ENCODE measurements at regions not wholly inside any gene's neighbourhood (a gene's known extent, or its start where the extent isn't known, plus 50 kb on each side); places are given as distances from the start of the nearest gene placed in this dataset.

DNA sequence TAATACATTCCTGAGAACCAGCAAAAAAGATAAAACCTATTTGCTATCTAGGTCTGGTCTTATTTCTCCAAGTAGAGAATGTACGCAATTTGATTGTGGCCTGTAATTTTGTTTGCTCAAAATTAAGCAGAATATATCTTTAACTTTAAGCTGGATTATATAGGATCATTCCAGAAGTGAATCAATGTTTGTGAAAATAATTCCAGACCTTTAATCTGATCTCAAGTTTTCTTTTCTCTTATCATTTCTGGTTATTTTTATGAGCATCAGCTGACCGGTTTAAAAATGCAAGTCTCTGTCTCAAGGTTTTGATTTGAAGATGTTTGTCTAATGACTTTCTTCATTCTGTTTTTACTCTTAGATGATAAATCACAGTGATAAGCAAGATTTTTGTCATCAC is 997.9 kb upstream of the FLRT2 start:
- no peak for DNase-seq

DNA sequence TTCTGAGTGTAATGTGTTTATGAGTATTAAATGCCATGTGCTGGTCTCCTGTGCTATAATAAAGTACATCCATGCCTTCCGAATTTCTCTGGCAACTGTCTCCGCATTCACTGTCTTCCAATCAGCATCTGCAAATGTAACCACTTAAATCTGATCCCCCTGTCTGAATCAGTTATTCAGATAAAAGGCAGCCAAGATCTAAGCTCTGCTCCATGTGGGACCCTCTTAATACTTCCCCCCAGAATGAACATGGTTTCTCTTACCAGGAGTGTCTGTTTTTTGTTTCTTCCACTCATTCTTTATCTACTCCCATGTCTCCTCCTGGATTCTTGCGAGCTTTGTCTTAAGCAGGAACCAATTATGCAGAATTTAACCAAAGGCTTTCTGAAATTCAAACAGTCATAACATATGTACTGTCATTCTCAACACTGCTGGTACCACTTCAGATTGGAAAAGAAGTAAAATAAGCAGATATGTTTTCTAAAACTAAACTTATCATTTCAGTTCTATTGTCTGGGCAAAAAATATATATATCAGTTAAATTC is 996.7 kb upstream of the FLRT2 start:
- no peak for DNase-seq

DNA sequence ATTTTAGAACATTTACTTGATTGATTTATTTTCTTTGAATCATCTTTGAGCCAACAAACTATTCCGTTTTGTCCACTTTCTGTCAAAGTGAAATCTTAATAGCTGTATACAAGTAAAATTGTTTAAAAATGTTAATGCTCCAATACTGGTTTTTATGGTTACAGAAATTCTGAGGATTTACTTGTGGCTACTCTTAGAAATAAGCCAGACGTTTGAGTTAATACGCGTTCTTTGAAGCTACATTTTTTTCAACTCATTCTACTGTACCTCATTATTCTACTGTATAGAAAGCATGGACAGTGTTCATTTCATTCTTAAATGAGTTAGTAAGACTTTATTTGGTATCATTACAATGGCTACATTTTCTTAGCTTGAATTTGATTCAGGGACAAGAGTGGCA is 996.2 kb upstream of the FLRT2 start:
- no peak for DNase-seq

DNA sequence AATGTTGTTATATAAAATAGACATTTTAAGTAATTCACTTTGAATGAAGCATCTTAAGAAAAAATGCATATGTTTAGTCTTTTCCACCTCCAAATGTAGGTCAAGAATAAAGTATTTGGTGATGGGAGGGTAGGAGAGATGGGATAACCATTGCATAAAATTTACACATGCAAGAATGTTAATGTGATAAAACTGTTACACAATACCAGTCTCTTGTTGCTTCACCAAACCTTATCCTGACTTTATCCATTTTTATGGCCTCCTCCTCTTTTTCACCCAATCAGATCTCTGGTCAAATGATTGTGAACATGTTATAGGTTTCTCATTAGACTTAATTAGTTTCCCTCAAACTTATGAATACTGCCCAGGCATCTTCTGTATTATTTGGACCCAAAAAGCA is 994.5 kb upstream of the FLRT2 start:
- DNase-seq, result no peak

DNA sequence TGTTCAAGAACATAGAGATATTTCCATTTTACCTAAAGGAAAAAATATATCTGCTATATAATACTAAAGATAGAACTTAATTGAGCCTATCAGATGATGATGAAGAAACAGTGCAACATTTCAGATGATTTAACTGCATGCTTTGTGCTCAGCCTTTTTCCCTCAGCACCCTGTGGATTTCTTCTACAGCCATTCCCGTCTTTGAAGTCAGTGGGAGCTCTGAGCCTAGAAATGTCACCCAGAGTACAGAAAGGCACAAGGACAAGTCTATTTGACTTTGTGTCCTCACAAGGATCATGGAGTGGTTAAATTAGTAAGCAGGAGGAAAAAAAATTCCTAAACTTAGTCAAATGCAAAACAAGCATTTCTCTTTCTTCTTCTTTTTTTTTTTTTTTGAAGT is 994.0 kb upstream of the FLRT2 start:
- no peak for DNase-seq

DNA sequence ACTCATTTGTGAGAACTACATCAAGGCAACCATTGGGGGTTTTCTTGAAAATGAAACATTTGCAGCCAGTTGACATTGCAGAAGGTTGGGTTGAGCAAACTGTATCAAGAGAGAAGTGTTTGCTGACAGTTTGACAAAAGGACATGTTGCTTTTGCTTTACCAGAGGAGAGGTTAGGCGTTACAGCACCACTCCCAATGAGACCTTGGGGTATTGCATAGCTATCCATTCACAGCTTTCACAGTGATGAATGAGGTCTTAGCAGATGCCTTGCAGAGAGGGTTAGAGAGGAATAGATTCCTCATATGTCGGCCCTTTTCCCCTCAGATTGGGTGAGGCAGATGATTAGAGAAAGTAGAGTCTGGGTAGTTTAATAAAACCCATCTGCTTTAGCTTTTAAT is 988.9 kb upstream of the FLRT2 start:
- no peak for DNase-seq

DNA sequence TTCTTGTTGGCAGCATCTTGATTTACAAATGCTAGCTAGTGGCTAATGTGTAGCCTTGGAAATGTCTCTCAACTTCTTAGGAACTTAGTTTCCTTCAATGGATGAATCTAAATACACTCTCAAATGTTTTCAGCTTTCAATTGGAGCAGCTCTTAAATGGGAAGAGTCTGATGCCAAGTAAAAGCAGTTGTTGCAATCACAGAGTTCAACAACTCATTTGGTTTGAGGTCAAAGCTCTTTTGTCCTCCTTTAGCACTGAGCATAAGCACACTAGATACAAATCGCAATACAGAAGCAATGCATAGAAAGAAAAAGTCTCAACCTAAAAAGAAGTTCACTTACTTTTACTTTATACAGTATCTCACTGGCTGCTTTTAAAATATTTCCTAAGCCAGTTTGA is 986.1 kb upstream of the FLRT2 start:
- DNase-seq, result no peak

DNA sequence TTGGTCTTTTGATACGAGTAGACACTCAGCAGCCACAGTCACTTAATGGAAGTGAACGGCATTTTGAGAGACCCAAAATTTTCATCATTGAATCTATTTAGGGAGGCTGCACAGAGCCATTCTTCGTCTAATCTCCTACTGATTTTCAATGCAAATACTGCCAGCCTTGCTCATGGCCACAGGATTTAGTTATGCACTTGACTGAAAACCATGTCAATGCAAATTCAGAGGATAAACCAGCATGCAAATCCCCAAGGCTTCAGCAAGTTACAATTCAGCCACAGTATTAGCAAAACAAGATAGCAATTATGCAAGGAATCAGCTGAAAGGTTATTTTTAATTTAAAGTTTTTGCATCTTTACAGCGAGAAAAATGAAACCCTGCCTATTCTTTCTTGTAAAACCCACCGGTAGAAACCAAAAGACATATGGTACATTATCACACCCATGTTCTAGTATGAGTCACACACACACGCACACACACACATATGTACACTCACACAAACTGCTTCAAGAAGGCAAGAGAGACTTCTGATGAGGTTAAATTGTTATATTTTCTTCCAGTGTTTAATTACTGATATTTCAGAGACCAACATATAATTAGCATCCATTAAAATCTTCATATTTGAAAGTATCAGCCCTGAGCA is 985.3 kb upstream of the FLRT2 start:
- DNase-seq, result no peak

DNA sequence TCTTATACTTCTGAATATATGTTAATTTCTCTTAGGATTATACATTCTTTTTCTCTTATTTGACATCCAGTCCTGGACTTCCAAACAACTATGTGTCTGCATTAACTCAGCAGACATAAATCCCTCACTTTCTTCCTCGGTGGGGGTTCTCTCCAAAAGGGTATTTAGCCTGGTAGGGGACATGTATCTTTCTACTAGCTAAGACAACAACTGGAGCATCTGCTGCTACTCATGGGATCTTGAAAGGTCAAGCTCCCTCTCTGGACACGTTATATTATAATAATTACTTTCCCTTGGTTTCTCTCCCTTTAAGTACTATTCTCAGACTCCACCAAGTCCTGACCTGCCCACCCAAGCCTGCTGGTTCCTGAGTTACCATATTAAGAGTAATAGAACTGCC is 983.7 kb upstream of the FLRT2 start:
- DNase-seq, result no peak

DNA sequence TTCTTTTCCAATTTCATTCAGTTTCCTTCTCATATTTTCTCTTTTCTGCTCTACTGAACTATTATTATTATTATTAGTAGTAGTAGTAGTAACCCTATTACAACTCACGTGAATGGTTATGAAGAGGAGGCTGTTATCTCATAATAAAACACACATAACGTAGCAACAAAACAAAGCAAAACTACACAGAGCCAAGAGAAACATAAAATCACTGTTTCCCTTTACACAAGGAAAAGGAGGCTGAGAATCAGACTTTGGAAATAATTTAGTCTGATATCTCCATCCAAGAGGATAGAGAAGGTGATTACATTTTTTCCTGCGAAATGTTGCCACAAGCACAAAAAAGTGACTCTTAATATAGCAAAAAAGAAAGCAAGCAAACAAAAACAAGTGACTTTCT is 975.8 kb upstream of the FLRT2 start:
- DNase-seq, result no peak

DNA sequence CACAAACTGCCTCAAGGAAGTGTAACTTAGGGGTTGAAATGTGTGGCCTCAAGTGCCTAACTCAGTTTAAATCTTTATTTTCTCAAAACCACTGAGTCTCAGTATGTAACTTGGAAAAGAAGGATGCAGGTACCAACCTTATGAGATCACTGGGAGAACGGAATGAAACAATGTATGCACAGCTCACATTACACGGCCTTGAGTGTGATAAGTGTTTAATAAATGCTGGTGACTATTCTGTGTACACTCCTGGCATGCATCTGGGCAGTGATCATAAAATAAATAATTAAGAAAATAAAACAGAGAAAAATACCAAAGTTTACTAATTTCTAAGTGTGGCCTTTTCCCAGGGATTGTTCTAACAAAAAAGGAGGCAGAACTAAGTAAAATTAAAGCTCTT is 974.5 kb upstream of the FLRT2 start:
- no peak for DNase-seq

DNA sequence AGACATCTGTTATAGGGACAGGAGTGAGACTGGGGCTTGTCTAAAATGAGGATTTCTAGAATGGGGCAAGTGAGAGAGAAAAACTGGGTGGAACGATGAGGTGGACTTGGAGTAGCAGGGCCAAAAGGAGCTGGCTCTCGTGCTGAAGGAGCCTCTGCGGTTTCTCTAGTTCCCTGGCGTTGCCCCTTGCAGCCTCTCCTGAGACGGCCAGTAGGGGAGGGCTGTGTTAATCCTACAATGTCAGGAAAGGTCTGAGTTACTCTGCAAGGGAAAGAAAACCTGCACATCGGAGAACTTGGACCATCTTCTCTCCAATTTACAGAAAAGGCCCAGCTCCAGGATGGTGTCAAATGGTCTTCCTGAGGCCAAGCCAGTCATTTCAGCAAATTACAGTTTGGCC is 963.8 kb upstream of the FLRT2 start:
- DNase-seq, result no peak

DNA sequence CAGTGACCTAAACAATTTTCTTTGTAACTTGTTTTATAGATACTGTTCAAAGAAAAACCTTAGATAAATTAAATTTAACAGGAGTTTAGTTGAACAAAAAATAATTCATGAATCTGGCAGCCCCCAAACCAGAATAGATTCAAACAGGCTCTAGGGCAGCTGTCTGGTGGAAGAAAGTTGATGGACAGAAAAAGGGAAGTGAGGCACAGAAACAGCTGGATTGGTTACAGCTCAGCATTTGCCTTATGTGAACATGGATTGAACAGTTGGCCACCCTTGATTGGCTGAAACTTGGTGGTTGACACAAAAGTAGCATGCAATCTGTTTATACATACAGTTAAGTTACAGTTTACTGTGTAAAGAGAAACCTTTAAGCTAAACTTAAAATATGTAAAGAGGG is 954.3 kb upstream of the FLRT2 start:
- no peak for DNase-seq

DNA sequence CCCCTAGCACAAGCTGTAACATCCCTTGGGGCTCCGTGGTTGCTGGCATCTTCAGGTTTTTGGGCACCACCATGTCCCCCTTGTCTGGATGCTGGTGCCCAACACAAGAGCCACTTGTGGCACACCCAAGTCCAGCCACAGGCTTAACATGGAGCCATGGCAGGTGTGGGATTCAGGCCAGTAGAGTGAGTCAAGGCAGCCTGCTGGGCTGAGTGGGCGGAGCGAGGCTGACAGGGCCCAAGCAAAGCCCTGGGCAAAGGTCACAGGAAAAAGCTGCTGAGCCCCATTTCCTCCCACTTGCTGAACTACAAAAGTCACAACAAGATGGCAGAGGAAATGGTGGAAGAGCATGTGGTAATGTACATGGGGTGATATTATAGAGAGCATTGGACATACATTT is 950.7 kb upstream of the FLRT2 start:
- DNase-seq, result no peak

DNA sequence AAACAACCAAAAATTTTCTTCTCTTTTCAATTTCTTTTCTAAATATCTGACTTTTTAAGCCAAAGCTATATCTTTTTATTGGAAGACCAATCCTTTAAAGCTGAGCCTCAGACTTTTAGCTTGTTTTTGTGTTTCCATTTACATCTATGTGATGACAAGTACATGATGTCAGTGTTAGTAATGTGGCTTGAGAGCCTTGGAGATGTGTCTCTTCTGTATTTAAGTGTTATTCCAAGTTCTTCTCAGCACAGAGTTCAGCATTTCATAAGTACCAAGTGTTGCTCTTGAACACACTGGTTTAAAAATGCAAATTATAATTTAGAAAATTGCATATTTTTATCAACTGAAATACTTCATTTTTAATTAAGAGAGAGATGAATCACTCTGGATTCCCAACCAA is 948.9 kb upstream of the FLRT2 start:
- DNase-seq, result no peak

DNA sequence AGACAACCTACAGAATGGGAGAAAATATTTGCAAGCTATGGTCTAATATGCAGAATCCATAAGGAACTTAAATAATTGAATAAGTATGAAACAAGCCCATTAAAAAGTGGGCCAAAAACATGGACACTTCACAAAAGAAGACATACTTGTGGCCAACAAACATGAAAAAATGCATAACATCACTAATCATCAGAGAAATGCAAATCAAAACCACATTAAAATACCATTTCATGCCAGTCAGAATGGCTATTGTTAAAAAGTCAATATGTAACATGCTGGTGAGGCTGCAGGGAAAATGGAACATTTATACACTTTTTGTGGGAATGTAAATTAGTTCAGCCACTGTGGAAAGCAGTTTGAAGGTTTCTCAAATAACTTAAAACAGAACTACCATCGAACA is 945.4 kb upstream of the FLRT2 start:
- DNase-seq, result no peak

DNA sequence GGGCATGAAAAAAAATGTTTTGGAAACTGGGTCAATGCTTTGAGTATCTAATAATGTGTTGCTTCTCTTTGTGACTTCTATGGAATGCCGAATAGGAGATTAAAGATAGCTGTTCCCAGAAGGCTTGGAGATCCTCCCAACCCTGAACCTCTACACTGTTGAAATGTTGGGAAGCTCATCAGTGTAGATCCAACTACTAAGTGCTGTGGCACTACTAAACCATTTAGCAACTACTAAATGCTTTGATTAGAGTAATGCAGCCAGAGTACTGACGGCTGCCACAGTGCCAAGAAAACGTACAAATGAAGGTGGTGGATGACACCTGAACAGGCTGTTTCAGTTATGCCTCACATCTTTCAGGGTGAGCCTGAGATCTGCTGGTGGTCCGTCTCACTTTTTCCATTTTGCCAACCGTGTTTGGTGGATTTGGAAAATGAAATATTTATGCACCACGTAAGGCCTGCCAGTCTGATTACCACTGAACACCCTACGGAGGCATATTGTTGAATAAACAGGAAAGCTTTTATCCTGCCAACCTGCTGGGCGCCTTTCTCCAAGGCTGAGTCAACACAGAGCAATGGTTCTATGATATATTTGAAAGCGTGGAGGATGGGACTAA is 938.0 kb upstream of the FLRT2 start:
- no peak for DNase-seq

DNA sequence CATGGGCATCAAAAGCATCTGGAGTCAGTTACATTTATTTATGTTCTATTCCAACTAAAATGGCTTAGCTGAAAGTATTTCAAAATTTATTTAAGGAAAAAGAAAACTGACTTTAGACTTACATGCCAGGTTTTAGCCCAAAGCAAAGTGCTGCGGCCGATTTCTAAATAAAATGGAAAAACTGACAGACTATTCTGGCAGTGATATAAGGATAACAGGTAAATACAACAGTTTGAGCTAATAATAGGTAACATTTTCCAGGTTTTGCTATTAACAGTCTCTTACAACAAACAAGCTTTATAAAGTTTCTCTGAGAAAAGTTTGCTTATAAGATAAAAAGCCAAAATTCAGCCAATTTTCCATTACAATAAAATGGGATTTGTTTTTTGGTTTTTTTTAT is 937.2 kb upstream of the FLRT2 start:
- no peak for DNase-seq

DNA sequence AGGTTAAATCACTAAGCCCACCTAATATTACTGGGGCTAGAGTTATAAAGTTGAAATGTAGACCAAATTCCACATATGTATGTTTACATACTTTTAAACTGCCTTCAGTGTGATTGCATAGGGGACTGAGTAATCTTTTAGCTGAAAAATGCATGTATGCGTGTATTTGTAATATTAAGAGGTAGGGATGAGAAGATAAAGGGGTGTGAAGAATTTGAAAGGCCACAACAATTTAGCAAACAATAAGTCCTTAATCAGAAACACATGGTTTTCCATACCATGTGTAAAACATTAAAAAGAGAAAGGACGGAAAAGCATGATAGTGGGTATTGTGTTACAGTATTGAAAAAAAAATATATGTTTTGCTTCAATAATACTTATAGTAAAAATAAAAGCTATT is 919.9 kb upstream of the FLRT2 start:
- DNase-seq, result no peak

DNA sequence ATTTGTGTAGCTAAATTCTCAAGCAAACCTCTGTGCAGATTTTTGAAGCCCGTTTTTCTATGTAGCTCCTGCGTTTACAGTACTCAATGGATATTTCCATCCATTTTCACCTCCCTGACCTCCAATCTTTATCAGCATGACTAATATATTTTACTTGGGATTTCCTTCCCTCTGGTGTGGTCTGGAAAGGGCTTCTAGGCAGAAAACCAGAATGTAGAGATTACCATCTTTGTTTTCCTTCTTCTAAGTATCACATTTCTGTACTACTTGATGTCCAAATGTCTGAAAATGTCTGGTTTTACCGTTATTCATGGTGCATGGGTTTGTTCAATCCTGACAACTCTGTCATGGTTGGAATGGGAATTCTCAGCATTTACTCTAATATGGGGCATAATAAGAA is 907.6 kb upstream of the FLRT2 start:
- DNase-seq, result no peak

DNA sequence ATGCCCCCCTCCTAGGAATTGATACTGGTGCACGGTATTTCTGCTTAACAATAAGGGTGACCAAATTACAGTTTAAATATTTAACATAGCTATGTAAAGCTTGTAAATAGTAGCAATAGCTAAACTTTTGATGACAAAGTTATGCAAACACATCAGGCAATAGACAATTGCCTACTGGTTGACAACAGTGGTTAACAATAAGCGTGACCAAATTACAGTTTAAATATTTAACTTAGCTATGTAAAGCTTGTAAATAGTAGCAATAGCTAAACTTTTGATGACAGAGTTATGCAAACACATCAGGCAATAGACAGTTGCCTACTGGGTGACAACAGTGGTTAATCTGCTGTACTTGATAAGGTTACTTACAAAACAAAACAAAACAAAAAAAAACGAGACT is 886.5 kb upstream of the FLRT2 start:
- DNase-seq, result no peak

DNA sequence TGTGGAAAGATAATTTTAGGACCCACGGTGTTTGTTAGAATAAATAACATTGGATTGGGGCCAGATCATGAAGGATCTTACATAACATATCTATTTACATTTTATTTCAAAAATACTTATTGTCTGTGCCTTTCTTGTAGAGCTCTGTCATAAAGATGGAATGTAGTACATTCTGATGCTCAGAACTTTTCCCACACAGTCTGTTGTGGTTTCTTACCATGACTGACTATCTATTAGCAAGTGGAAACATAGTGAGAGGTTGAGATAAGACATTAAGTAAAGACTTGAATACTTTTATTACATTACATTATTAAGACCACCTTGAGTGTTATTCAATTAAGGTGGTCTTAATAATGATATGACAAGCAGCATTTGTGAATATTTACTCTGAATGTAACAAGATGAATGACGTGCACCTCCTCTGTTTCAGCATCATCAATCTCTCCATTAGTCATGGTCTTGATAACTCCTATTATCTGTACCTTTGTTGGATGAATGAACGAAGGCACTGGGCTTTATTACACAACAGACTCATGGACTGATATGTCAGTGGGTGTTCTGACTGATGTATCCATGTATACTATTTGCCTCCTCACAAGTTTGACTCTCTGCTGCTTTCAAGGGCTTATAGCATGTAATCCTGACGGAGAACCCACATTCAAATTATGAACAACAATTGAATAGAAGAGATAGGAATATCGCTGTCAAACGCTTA is 883.0 kb upstream of the FLRT2 start:
- DNase-seq, result no peak

DNA sequence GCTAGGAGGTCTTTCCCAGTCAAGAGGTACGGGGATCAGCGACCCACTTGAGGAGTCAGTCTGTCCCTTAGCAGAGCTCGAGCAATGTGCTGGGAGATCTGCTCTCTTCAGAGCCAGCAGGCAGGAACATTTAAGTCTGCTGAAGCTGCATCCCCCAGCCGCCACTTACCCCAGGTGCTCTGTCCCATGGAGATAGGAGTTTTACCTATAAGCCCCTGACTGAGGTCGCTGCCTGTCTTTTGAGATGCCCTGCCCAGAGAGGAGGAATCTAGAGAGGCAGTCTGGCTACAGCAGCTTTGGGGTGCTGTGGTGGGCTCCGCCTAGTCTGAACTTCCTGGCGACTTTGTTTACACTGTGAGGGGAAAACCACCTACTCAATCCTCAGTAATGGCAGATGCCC is 874.9 kb upstream of the FLRT2 start:
- DNase-seq, result no peak

DNA sequence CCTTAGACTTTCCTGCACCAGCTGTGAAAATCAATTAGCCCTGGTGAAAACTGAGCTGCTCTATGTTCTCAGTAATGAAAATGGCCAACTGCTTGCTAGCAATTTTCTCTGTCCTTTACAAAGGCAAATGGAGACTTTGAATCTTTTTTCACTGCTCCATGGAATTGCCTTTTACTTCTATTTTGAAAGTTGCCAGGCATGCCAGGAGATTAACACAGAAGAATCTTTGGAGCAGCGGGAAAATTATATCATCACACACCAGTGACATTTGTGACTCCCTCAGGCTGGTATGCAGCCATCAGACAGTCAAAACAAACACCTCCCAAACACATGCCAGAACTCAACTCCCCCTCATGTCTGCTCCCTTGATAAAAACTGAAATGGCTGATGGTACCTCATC is 872.0 kb upstream of the FLRT2 start:
- no peak for DNase-seq

DNA sequence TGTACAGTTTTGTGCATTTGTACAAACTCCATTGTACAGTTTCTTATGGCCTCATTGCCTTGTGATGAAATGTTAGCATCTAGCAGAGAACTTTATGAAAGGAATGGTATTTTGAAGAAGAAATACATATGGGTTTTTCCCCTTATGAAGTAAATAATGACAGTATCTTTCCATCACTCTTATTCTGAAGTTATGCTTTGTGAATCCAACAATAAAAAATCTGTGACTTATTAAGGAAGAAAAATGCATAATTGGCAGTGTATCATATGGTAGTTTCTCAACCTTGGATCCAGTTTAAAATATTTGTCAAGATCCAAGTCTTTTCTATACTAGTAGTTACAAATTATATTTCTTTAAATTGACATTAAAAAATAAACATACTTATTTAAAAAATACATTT is 859.1 kb upstream of the FLRT2 start:
- no peak for DNase-seq

Data from SW 1271 (cell line).